Endodermal cell (in vitro differentiated cells): ENCODE measurements at regions not wholly inside any gene's neighbourhood (a gene's known extent, or its start where the extent isn't known, plus 50 kb on each side); places are given as distances from the start of the nearest gene placed in this dataset.
"Not testable (repeated sequence)": the region's sequence is repeated elsewhere in the genome, so short reads cannot be mapped to it uniquely, and the experiment has no call there.

Experiments used
- DNase-seq: peaks from one replicate; pipeline ENCODE4 v3.0.0-alpha.2; 2017
- H3K27ac ChIP-seq: 2 replicates; pipeline ENCODE4 v1.5.1; 2013; ENCODE audit warnings: mild to moderate bottlenecking, low read depth, low read length, moderate library complexity
- H3K27me3 ChIP-seq: 2 replicates; pipeline ENCODE4 v1.6.1; 2013; ENCODE audit warnings: mild to moderate bottlenecking, low read length, moderate library complexity; ENCODE audit not compliant: insufficient read depth, control insufficient read depth, poor library complexity, severe bottlenecking
- H3K36me3 ChIP-seq: 2 replicates; pipeline ENCODE4 v1.7.0; 2013; ENCODE audit warnings: mild to moderate bottlenecking, low read length, moderate library complexity; ENCODE audit not compliant: control insufficient read depth, insufficient read depth
- H3K4me1 ChIP-seq: one replicate; pipeline ENCODE4 v1.7.0; 2013; ENCODE audit warnings: low read length; ENCODE audit not compliant: control insufficient read depth, insufficient read depth
- H3K4me3 ChIP-seq: 2 replicates; pipeline ENCODE4 v1.5.1; 2013; ENCODE audit warnings: mild to moderate bottlenecking, low read length, moderate library complexity
- H3K9ac ChIP-seq: 2 replicates; pipeline ENCODE4 v1.6.1; 2013; ENCODE audit warnings: mild to moderate bottlenecking, low read length, moderate library complexity; ENCODE audit not compliant: poor library complexity, severe bottlenecking; ENCODE audit errors: extremely low read depth
- H3K9me3 ChIP-seq: 2 replicates; pipeline ENCODE4 v1.6.1; 2013; ENCODE audit warnings: mild to moderate bottlenecking, low read length, moderate library complexity; ENCODE audit not compliant: control insufficient read depth
- H3K27ac Mint-ChIP-seq: 2 replicates; pipeline ENCODE4 v1.8.0; 2020; ENCODE audit warnings: mixed read lengths
- H3K27me3 Mint-ChIP-seq: 2 replicates; pipeline ENCODE4 v1.8.0; 2021; ENCODE audit warnings: mild to moderate bottlenecking, mixed read lengths; ENCODE audit not compliant: insufficient read depth
- H3K36me3 Mint-ChIP-seq: 2 replicates; pipeline ENCODE4 v1.8.0; 2020; ENCODE audit warnings: low read depth, mixed read lengths
- H3K4me1 Mint-ChIP-seq: 2 replicates; pipeline ENCODE4 v1.8.0; 2020; ENCODE audit warnings: mixed read lengths
- H3K4me3 Mint-ChIP-seq: 2 replicates; pipeline ENCODE4 v1.8.0; 2020; ENCODE audit warnings: mild to moderate bottlenecking, moderate library complexity, mixed read lengths
- H3K9me3 Mint-ChIP-seq: 2 replicates; pipeline ENCODE4 v1.8.0; 2020; ENCODE audit warnings: mild to moderate bottlenecking, mixed read lengths
- CTCF ChIP-seq: fragments of 200-600 bp; sonication (generic); conservative IDR thresholded peaks from 2 replicates; pipeline ENCODE4 v1.5.0; 2021; ENCODE audit warnings: antibody characterized with exemption, mild to moderate bottlenecking
- WGBS, 2 experiments: methylation state at CpG; one replicate each; pipeline versions ENCODE4 v1.1.5 to v1.1.7; 2013; ENCODE audit warnings: missing lambda C conversion rate in 2 of 2, mixed read lengths in 1 of 2; ENCODE audit not compliant: insufficient coverage in 1 of 2, insufficient read length in 1 of 2; 5-methylcytosine and 5-hydroxymethylcytosine counted together

- H3K36me3 Mint-ChIP-seq, result peaks cover 3% of the 10 kb centered on the region
- Histone ChIP-seq H3K36me3 (no peaks in the 10 kb centered on the region), H3K4me3 (no peak overlapping the region), H3K27ac (no peak overlapping the region), H3K4me1 (no peaks in the 10 kb centered on the region), H3K9ac (no peak overlapping the region), H3K9me3 (no peaks in the 10 kb centered on the region), H3K27me3 (no peaks in the 10 kb centered on the region)
- 93 to 100% methylated on average over 2 to 3 of the region's 3 CpGs for WGBS, 2 experiments
- H3K4me3 Mint-ChIP-seq, result no peak overlapping the region
- TF ChIP-seq CTCF, result no peak
- no peaks in the 10 kb centered on the region for H3K4me1 Mint-ChIP-seq
- peaks cover 6% of the 10 kb centered on the region for H3K9me3 Mint-ChIP-seq
- H3K27me3 Mint-ChIP-seq, result no peaks in the 10 kb centered on the region
- no peak for DNase-seq
- no peak overlapping the region for H3K27ac Mint-ChIP-seq
Observed at GRCh38 chr13:89082623-89083022, 1411.5 kb downstream of the SLITRK5 start.

- not testable (repeated sequence) for H3K27ac Mint-ChIP-seq, H3K27me3 ChIP-seq, H3K27me3 Mint-ChIP-seq, H3K27ac ChIP-seq, H3K9ac ChIP-seq, H3K4me1 ChIP-seq, DNase-seq, H3K36me3 ChIP-seq, H3K36me3 Mint-ChIP-seq, H3K4me1 Mint-ChIP-seq, H3K9me3 ChIP-seq, H3K4me3 ChIP-seq
- Mint-ChIP-seq H3K9me3 (peaks cover 12% of the 10 kb centered on the region), H3K4me3 (peak overlapping the region; percentile 10)
- 83% methylated on average over 15 of the region's 16 CpGs; no CpG with 5 or more reads in 1 of the 2 experiments for WGBS, 2 experiments
Observed at GRCh38 chr13:89088107-89088506, 1416.9 kb downstream of the SLITRK5 start.

DNA sequence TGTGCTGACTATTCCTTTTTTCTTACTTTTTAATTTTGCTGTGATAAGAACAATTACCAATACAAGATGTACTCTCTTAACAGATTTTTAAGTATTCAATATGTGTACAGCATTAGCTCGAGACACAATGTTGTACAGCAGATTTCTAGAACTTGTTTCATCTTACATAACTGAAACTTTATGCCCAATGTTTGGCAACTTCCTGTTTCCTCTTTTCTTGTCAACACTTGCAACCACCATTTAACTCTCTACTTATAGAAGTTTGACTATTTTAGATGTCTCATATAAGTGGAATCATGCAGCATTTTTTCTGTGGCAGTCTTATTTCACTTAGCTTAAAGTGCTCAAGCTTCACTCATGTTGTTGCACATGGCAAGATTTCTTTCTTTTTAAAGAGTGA lies 1426.8 kb downstream of the SLITRK5 start:
- no peaks in the 10 kb centered on the region for H3K27me3 ChIP-seq
- H3K36me3 ChIP-seq, result no peaks in the 10 kb centered on the region
- no peaks in the 10 kb centered on the region for H3K9me3 ChIP-seq
- WGBS, 2 experiments, result 100% methylated on average over 1 of the region's 1 CpG; no CpG with 5 or more reads in 1 of the 2 experiments
- no peak overlapping the region for H3K9ac ChIP-seq
- no peaks in the 10 kb centered on the region for H3K9me3 Mint-ChIP-seq
- H3K4me3 ChIP-seq, result no peak overlapping the region
- no peak overlapping the region for H3K4me3 Mint-ChIP-seq
- no peak for DNase-seq
- H3K27ac Mint-ChIP-seq, result no peak overlapping the region
- no peak overlapping the region for H3K27ac ChIP-seq
- no peaks in the 10 kb centered on the region for H3K27me3 Mint-ChIP-seq
- no peak for TF ChIP-seq CTCF
- no peaks in the 10 kb centered on the region for H3K4me1 Mint-ChIP-seq
- no peaks in the 10 kb centered on the region for H3K36me3 Mint-ChIP-seq
- H3K4me1 ChIP-seq, result no peaks in the 10 kb centered on the region

- Histone ChIP-seq H3K27me3 (no peaks in the 10 kb centered on the region), H3K9ac (no peak overlapping the region), H3K36me3 (no peaks in the 10 kb centered on the region), H3K4me1 (no peaks in the 10 kb centered on the region), H3K4me3 (no peak overlapping the region), H3K9me3 (no peaks in the 10 kb centered on the region), H3K27ac (no peak overlapping the region)
- no peaks in the 10 kb centered on the region for H3K36me3 Mint-ChIP-seq
- WGBS, 2 experiments, result 41 to 53% methylated on average over 4 to 5 of the region's 5 CpGs
- no peak overlapping the region for H3K4me3 Mint-ChIP-seq
- TF ChIP-seq CTCF, result no peak
- H3K27me3 Mint-ChIP-seq, result no peaks in the 10 kb centered on the region
- DNase-seq, result peak; percentile 45
- H3K4me1 Mint-ChIP-seq, result peaks cover 3% of the 10 kb centered on the region
- no peak overlapping the region for H3K27ac Mint-ChIP-seq
- H3K9me3 Mint-ChIP-seq, result peaks cover 3% of the 10 kb centered on the region
Observed at GRCh38 chr13:89113744-89114143, 1442.6 kb downstream of the SLITRK5 start.
